Fibroblast of pulmonary artery (primary cell): ENCODE measurements at regions not wholly inside any gene's neighbourhood (a gene's known extent, or its start where the extent isn't known, plus 50 kb on each side); places are given as distances from the start of the nearest gene placed in this dataset.
"Not testable (repeated sequence)": the region's sequence is repeated elsewhere in the genome, so short reads cannot be mapped to it uniquely, and the experiment has no call there.

Experiments used
- DNase-seq: peaks from one replicate; pipeline ENCODE4 v3.0.0-alpha.2; 2010; ENCODE audit warnings: low read depth
- H3K4me3 ChIP-seq: replicated peaks from 2 replicates; pipeline ENCODE4 v1.5.1; 2011; ENCODE audit warnings: low read depth, mild to moderate bottlenecking, control low read depth, low read length, moderate library complexity
- CTCF ChIP-seq: IDR thresholded peaks from 2 replicates; pipeline ENCODE4 v1.5.1; 2011; ENCODE audit warnings: mild to moderate bottlenecking, control low read depth, low read length, inconsistent platforms; ENCODE audit errors: missing control alignments

DNA sequence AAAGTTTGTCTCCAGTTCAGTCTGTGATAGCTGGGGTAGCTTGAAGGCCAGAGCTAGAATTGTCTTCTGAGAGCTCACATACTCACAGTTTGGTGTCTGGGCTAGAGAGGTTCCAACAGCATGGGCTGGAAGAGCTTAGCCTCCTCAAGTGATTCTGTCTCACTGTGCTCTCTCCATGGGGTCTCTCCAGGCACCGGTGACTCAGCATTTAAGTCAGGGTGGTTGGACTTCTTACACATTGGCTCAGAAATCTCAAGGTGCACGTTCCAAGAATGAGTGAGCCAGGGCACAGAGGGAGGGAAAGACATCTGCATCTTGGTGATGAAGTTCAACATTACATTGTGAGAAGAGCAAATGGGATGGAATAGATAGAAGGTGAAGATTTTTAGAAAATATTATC is 207.3 kb upstream of the DDX18 start:
- TF ChIP-seq CTCF = no peak
- H3K4me3 ChIP-seq = no peak overlapping the region
- DNase-seq = no peak

GRCh38 chr2:117613101-117613500 is 201.4 kb upstream of the DDX18 start:
- DNase-seq = no peak
- TF ChIP-seq CTCF = no peak
- H3K4me3 ChIP-seq = no peak overlapping the region

DNA sequence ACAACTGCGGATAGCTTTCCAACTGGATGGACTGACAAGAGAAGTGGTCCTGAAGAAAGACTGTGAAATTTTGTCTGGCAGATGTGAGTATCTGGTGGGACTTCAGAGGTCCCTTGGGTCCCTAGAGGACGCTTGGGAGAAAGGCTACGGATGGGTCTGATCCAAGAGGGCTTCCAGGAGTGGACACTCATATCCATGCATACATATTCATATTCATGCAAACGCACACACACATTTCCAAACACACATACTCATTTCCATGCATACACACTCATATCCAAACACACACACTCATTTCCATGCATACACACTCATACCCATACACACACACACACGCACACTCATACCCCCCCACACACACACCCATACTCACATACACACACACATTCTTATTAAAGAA is 200.2 kb upstream of the DDX18 start:
- H3K4me3 ChIP-seq = no peak overlapping the region
- no peak for DNase-seq
- TF ChIP-seq CTCF = no peak

DNA sequence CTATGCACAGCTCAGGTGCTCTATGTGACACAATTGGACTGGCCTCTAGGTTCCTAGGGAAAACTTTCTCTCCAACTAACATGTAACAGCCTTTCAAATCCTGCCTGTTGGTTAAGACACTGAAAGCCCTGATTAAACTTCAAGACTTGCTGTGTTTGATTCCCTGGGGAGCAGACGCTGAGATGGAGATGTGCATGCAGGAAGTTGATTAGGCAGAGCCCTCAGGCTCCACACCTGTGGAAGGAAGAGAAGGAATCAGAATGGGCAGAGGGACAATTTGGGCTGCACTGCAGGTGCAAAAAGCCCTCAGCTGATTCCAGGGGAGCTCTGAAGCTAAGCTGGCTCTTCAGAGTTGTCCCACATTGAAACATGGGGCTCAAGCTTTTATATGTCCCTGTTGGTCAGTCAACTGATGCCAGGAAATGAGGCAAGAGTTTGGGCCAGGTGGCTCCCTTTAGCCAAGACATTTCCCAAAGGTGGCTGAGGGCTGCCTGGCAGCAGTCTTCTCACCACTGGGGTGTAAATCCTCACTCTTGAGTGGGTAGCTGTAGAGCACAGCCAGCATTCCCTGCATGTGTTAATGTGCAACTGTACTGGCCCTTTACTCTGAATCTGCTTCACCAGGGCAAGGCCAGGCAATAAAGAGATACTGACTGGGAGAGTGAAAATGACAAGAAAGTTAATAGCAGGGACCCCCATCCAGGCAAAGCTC is 199.5 kb upstream of the DDX18 start:
- no peak for DNase-seq
- TF ChIP-seq CTCF = no peak
- H3K4me3 ChIP-seq = no peak overlapping the region

DNA sequence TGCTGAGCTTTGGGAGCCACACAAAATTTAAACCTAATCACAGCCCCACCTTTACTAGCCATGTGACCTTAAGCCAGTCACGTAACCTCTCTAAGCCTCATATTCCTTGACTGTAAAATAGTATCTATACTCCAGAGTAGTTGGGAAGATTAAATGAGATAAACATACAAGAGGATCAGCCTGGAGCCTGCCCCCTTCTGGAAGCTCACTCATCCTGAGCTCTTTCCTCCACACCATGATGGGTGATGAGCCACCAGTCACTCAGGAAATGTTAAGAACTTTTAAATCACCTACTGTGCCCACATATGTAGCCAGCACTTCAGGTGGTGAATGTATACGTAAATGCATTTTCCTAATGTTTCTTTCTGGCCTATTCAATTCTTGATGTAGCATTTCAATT is 195.9 kb upstream of the DDX18 start:
- TF ChIP-seq CTCF = no peak
- no peak overlapping the region for H3K4me3 ChIP-seq
- no peak for DNase-seq

DNA sequence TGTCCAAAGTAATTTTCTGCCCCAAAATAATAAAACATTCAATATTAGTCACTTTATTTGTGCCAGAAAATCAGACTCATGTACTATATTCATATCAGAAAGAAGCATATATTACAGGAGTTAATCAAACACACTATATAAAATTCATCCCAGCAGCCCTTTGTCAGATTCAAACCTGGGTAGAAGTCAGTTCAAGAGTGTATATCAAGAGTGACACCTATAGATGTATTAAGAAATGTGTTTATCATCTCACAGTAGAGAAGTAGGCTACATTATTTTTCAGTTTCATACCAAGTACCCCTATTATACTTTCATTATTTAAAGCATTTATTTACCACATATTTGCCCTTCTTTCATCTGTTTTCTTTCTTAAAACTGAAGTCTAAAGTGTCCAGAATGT is 193.2 kb upstream of the DDX18 start:
- H3K4me3 ChIP-seq = no peak overlapping the region
- TF ChIP-seq CTCF = no peak
- DNase-seq = no peak

DNA sequence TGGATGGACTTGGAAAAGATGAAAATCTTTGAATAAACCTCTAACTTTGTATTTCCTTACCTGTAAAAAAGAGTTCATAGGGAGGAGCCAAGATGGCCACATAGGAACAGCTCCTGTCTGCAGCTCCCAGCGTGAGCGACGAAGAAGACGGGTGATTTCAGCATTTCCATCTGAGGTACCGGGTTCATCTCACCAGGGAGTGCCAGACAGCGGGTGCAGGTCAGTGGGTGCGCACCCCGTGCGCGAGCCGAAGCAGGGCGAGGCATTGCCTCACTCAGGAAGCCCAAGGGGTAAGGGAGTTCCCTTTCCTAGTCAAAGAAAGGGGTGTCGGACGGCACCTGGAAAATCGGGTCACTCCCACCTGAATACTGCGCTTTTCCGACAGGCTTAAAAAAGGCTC is 191.3 kb upstream of the DDX18 start:
- not testable (repeated sequence) for DNase-seq, H3K4me3 ChIP-seq
